H1 (cell line): ENCODE measurements at regions not wholly inside any gene's neighbourhood (a gene's known extent, or its start where the extent isn't known, plus 50 kb on each side); places are given as distances from the start of the nearest gene placed in this dataset.

Source experiments
- CTCF ChIA-PET: fragments of 300-600 bp; sonication (Branson Sonifier 250); formaldehyde crosslinking; loops from one replicate; lab custom pipeline; 2021; ENCODE audit not compliant: partially characterized antibody; lab: Charles Lee
- POLR2A ChIA-PET: fragments of 300-600 bp; sonication (Branson Sonifier 250); formaldehyde crosslinking; loops from one replicate; lab custom pipeline; 2021; ENCODE audit warnings: inconsistent platforms; ENCODE audit not compliant: partially characterized antibody; lab: Charles Lee
- DNase-seq, 2 experiments: peaks; one replicate each; pipeline versions ENCODE4 v3.0.0 to v3.0.0-alpha.2; 2010 to 2022; ENCODE audit warnings: low spot score in 2 of 2, low read depth in 1 of 2, mixed read lengths in 1 of 2
- FAIRE-seq: peaks from 2 replicates; lab custom pipeline; 2011; peaks lifted over from hg19 to GRCh38; lab: Jason Lieb, UNC
- H2AFZ ChIP-seq: 2 replicates; pipeline ENCODE4 v1.8.1; 2012; ENCODE audit warnings: low read length, inconsistent platforms
- H2AK5ac ChIP-seq: 2 replicates; pipeline ENCODE4 v1.6.1; 2013; ENCODE audit warnings: low read depth, low read length
- H2BK120ac ChIP-seq: replicated peaks from 2 replicates; pipeline ENCODE3; 2013; ENCODE audit warnings: low read depth, low read length, inconsistent platforms
- H2BK12ac ChIP-seq: 2 replicates; pipeline ENCODE4 v1.6.1; 2013; ENCODE audit warnings: low read depth, low read length
- H2BK15ac ChIP-seq: 2 replicates; pipeline ENCODE4 v1.6.1; 2013; ENCODE audit warnings: low read length
- H2BK20ac ChIP-seq: 2 replicates; pipeline ENCODE4 v1.6.1; 2013; ENCODE audit warnings: low read length
- H2BK5ac ChIP-seq: 2 replicates; pipeline ENCODE4 v1.6.1; 2013; ENCODE audit warnings: low read depth, low read length
- H3K14ac ChIP-seq: 2 replicates; pipeline ENCODE4 v1.6.1; 2013; ENCODE audit warnings: inconsistent platforms; ENCODE audit not compliant: insufficient read length
- H3K18ac ChIP-seq: 2 replicates; pipeline ENCODE4 v1.6.1; 2013; ENCODE audit warnings: low read length; ENCODE audit errors: extremely low read depth
- H3K23ac ChIP-seq: 2 replicates; pipeline ENCODE4 v1.6.1; 2013; ENCODE audit warnings: inconsistent platforms; ENCODE audit not compliant: insufficient read length
- H3K23me2 ChIP-seq: 2 replicates; pipeline ENCODE4 v1.6.1; 2013; ENCODE audit warnings: low read depth, low read length
- H3K27ac ChIP-seq: 2 replicates; pipeline ENCODE4 v1.6.1; 2011; ENCODE audit warnings: low read depth, low read length, inconsistent platforms
- H3K27me3 ChIP-seq, 4 experiments: replicated peaks in 1 of 4; 1 replicate in 1 of 4; 2 replicates in 3 of 4; pipeline versions ENCODE4 v1.6.1 to v1.8.1; 2011 to 2013; ENCODE audit warnings: low read length in 3 of 4, mild to moderate bottlenecking in 3 of 4, inconsistent platforms in 2 of 4, mixed read lengths in 2 of 4, moderate library complexity in 1 of 4; ENCODE audit not compliant: control insufficient read depth in 3 of 4, insufficient read depth in 3 of 4; ENCODE audit errors: extremely low read depth in 1 of 4
- H3K36me3 ChIP-seq, 4 experiments: 2 replicates each; pipeline versions ENCODE4 v1.6.1 to v1.8.1; 2011 to 2013; ENCODE audit warnings: mild to moderate bottlenecking in 4 of 4, low read length in 3 of 4, moderate library complexity in 2 of 4, control low read depth in 1 of 4, inconsistent platforms in 1 of 4; ENCODE audit not compliant: insufficient read depth in 4 of 4, control insufficient read depth in 2 of 4
- H3K4ac ChIP-seq: replicated peaks from 2 replicates; pipeline ENCODE3; 2013; ENCODE audit warnings: low read length, low read depth, mixed read lengths, inconsistent platforms; ENCODE audit not compliant: insufficient read length
- H3K4me1 ChIP-seq, 4 experiments: replicated peaks in 1 of 4; 1 replicate in 1 of 4; 2 replicates in 3 of 4; pipeline versions ENCODE4 v1.6.1 to v1.8.1; 2011 to 2013; ENCODE audit warnings: low read length in 3 of 4, inconsistent platforms in 2 of 4, mixed read lengths in 1 of 4; ENCODE audit not compliant: insufficient read depth in 4 of 4, control insufficient read depth in 3 of 4
- H3K4me2 ChIP-seq, 2 experiments: 2 replicates each; pipeline versions ENCODE4 v1.6.1 to v1.8.1; 2011 to 2013; ENCODE audit warnings: low read depth in 2 of 2, low read length in 2 of 2, control low read depth in 1 of 2, inconsistent platforms in 1 of 2, mild to moderate bottlenecking in 1 of 2; ENCODE audit not compliant: insufficient read depth in 1 of 2
- H3K4me3 ChIP-seq, 4 experiments: fragments of 200-600, 300-600 bp in 1 of 4; sonication (generic), shearing (Covaris generic), sonication (Bioruptor Twin) in 1 of 4; 2 replicates each; pipeline versions ENCODE4 v1.5.1 to v1.8.1; 2011 to 2016; ENCODE audit warnings: low read length in 4 of 4, low read depth in 3 of 4, control low read depth in 2 of 4, inconsistent platforms in 2 of 4, mild to moderate bottlenecking in 2 of 4, mixed read lengths in 1 of 4, moderate library complexity in 1 of 4; ENCODE audit not compliant: insufficient read depth in 2 of 4; ENCODE audit errors: extremely low read depth in 1 of 4
- H3K56ac ChIP-seq: replicated peaks from 2 replicates; pipeline ENCODE3; 2013; ENCODE audit warnings: low read depth, mild to moderate bottlenecking, mixed read lengths, low read length, inconsistent platforms; ENCODE audit not compliant: insufficient read length
- H3K79me1 ChIP-seq: 2 replicates; pipeline ENCODE4 v1.6.1; 2013; ENCODE audit warnings: low read depth, low read length, control low read depth
- H3K79me2 ChIP-seq, 2 experiments: 2 replicates each; pipeline versions ENCODE4 v1.6.1 to v1.8.1; 2012 to 2013; ENCODE audit warnings: low read length in 2 of 2, mild to moderate bottlenecking in 2 of 2, inconsistent platforms in 1 of 2; ENCODE audit not compliant: insufficient read depth in 2 of 2, control insufficient read depth in 1 of 2
- H3K9ac ChIP-seq, 4 experiments: replicated peaks in 1 of 4; 1 replicate in 1 of 4; 2 replicates in 3 of 4; pipeline versions ENCODE4 v1.6.1 to v1.8.1; 2011 to 2013; ENCODE audit warnings: low read depth in 3 of 4, low read length in 3 of 4, control low read depth in 2 of 4, mild to moderate bottlenecking in 2 of 4, moderate library complexity in 2 of 4, inconsistent platforms in 1 of 4; ENCODE audit errors: extremely low read depth in 1 of 4
- H3K9me3 ChIP-seq, 2 experiments: 2 replicates each; pipeline versions ENCODE4 v1.6.1 to v1.8.1; 2012 to 2013; ENCODE audit warnings: mild to moderate bottlenecking in 2 of 2, moderate library complexity in 2 of 2, control low read depth in 1 of 2, inconsistent platforms in 1 of 2, low read depth in 1 of 2, low read length in 1 of 2, mixed read lengths in 1 of 2; ENCODE audit not compliant: insufficient read depth in 2 of 2
- H4K20me1 ChIP-seq, 2 experiments: replicated peaks in 1 of 2; 2 replicates each; pipeline versions ENCODE3 to v1.8.1; 2011 to 2013; ENCODE audit warnings: inconsistent platforms in 2 of 2, low read length in 2 of 2, mild to moderate bottlenecking in 1 of 2; ENCODE audit not compliant: insufficient read depth in 2 of 2, control insufficient read depth in 1 of 2
- H4K5ac ChIP-seq: 2 replicates; pipeline ENCODE4 v1.6.1; 2013; ENCODE audit warnings: low read length, low read depth, mixed read lengths, inconsistent platforms; ENCODE audit not compliant: insufficient read length
- H4K8ac ChIP-seq: 2 replicates; pipeline ENCODE4 v1.8.0; 2013; ENCODE audit warnings: mild to moderate bottlenecking, moderate library complexity, low read length, inconsistent platforms; ENCODE audit not compliant: insufficient read depth; ENCODE audit errors: extremely low read depth
- H4K91ac ChIP-seq: replicated peaks from 2 replicates; pipeline ENCODE3; 2013; ENCODE audit warnings: low read length, mixed read lengths, inconsistent platforms; ENCODE audit not compliant: insufficient read length
- BRCA1 ChIP-seq: IDR thresholded peaks from 2 replicates; pipeline ENCODE4 v1.6.1; 2012; ENCODE audit warnings: low read depth, low read length, improper control_type of control experiment
- EP300 ChIP-seq, 2 experiments: IDR thresholded peaks; 1 replicate in 1 of 2; 2 replicates in 1 of 2; pipeline ENCODE4 v1.6.1; 2011 to 2012; ENCODE audit warnings: low read depth in 2 of 2, low read length in 2 of 2, mild to moderate bottlenecking in 2 of 2, borderline replicate concordance in 1 of 2, inconsistent platforms in 1 of 2, moderate library complexity in 1 of 2
- FOSL1 ChIP-seq: IDR thresholded peaks from 2 replicates; pipeline ENCODE4 v1.6.1; 2011; ENCODE audit warnings: mild to moderate bottlenecking, low read depth, low read length, moderate library complexity; ENCODE audit not compliant: insufficient read depth
- GTF2F1 ChIP-seq: IDR thresholded peaks from 2 replicates; pipeline ENCODE4 v1.6.1; 2012; ENCODE audit warnings: low read depth, low read length, improper control_type of control experiment, borderline replicate concordance
- KDM4A ChIP-seq: IDR thresholded peaks from one replicate; pipeline ENCODE4 v1.7.1; 2012; ENCODE audit warnings: low read depth, mild to moderate bottlenecking, moderate library complexity, low read length, inconsistent platforms; ENCODE audit not compliant: severe bottlenecking
- NRF1 ChIP-seq: IDR thresholded peaks from 2 replicates; pipeline ENCODE4 v1.6.1; 2011; ENCODE audit warnings: mild to moderate bottlenecking, low read depth, low read length, improper control_type of control experiment
- POLR2A ChIP-seq, 2 experiments: IDR thresholded peaks; 1 replicate in 1 of 2; 2 replicates in 1 of 2; pipeline ENCODE4 v1.6.1; 2011; ENCODE audit warnings: low read depth in 2 of 2, low read length in 2 of 2, mild to moderate bottlenecking in 2 of 2; ENCODE audit errors: control extremely low read depth in 1 of 2
- SIN3A ChIP-seq, 2 experiments: IDR thresholded peaks in 1 of 2; conservative IDR thresholded peaks in 1 of 2; 2 replicates each; pipeline ENCODE4 v1.6.1; 2011 to 2012; ENCODE audit warnings: low read length in 2 of 2, improper control_type of control experiment in 1 of 2, low read depth in 1 of 2, mild to moderate bottlenecking in 1 of 2
- SIRT6 ChIP-seq: IDR thresholded peaks from one replicate; pipeline ENCODE4 v1.7.1; 2012; ENCODE audit warnings: low read length, inconsistent platforms
- SIX5 ChIP-seq: IDR thresholded peaks from 2 replicates; pipeline ENCODE4 v1.6.1; 2011; ENCODE audit warnings: mild to moderate bottlenecking, low read depth, low read length
- SP4 ChIP-seq: IDR thresholded peaks from 2 replicates; pipeline ENCODE4 v1.6.1; 2012; ENCODE audit warnings: low read length, inconsistent platforms
- SRF ChIP-seq: IDR thresholded peaks from 2 replicates; pipeline ENCODE4 v1.6.1; 2011; ENCODE audit warnings: mild to moderate bottlenecking, low read depth, low read length, moderate library complexity
- TAF1 ChIP-seq: IDR thresholded peaks from 2 replicates; pipeline ENCODE4 v1.6.1; 2011; ENCODE audit warnings: mild to moderate bottlenecking, low read depth, low read length
- WGBS, 2 experiments: shearing (Covaris generic) in 1 of 2; methylation state at CpG; one replicate each; pipeline versions ENCODE4 v1.1.6 to v1.1.7; 2013 to 2015; ENCODE audit warnings: low lambda C conversion rate in 2 of 2, mixed read lengths in 2 of 2, inconsistent platforms in 1 of 2, low coverage in 1 of 2, missing lambda C conversion rate in 1 of 2; ENCODE audit not compliant: insufficient replicate concordance in 2 of 2, insufficient coverage in 1 of 2, insufficient read length in 1 of 2; ENCODE audit errors: extremely low coverage in 1 of 2, missing lambda C conversion rate in 1 of 2; 5-methylcytosine and 5-hydroxymethylcytosine counted together

DNA sequence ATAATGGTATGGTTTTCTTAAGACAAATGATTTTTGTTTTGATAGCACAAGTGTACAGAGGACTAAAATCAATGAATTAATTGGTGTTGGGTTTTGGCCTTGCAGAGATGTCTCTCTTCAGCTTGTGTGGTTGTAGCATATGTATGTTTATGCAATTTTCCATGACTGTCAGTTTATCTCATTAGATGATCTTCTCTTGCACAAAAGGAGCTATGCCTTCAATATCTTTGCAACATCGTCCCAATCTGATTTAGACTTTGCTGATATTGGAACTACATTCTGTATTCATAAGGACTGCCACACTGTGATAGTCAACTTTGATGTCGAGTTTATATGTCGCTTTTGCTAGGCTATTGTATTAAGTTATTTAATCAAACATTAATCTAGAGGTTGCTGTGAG, 140.0 kb upstream of the TAF11L2 start:
- H4K8ac ChIP-seq: no peak overlapping the region
- no peak overlapping the region for H3K56ac ChIP-seq
- no peak overlapping the region for H2BK15ac ChIP-seq
- H2BK20ac ChIP-seq: no peak overlapping the region
- H3K36me3 ChIP-seq: no peaks in the 10 kb centered on the region
- H2BK12ac ChIP-seq: no peak overlapping the region
- no peak overlapping the region for H3K4ac ChIP-seq
- H3K27ac ChIP-seq: no peak overlapping the region
- no peak overlapping the region for H3K4me2 ChIP-seq
- no peak overlapping the region for H3K23ac ChIP-seq
- no peak overlapping the region for H2AK5ac ChIP-seq
- CTCF ChIA-PET: interaction anchor here (1.3 kb wide), 1 partner anchor 12 kb away, joined by 3 read pairs; no protein-coding TSS in a partner anchor
- no peaks in the 10 kb centered on the region for H3K4me1 ChIP-seq
- TF ChIP-seq SIX5 (no peak), TAF1 (no peak), KDM4A (no peak), FOSL1 (no peak), BRCA1 (no peak), SRF (no peak), NRF1 (no peak), POLR2A (IDR thresholded peaks at IDR 0.05; ENCODE audit: control extremely low read depth in 1 of 2, low read depth in 2 of 2, low read length in 2 of 2) (no peak), SP4 (no peak), GTF2F1 (no peak), SIN3A (conservative IDR thresholded peaks at IDR 0.05 in 1 of 2, IDR thresholded peaks at IDR 0.05 in 1 of 2; ENCODE audit: low read depth in 1 of 2, low read length in 2 of 2) (no peak), EP300 (IDR thresholded peaks at IDR 0.05; ENCODE audit: borderline replicate concordance in 1 of 2, low read depth in 2 of 2, low read length in 2 of 2) (no peak), SIRT6 (no peak)
- TF ChIP-seq, all 59 proteins: peak for 0
- Histone ChIP-seq H3K79me2 (no peaks in the 10 kb centered on the region), H3K18ac (no peak overlapping the region), H2AFZ (no peak overlapping the region), H3K9ac (no peak overlapping the region), H3K27me3 (no peaks in the 10 kb centered on the region), H4K91ac (no peak overlapping the region), H3K4me3 (no peak overlapping the region), H2BK120ac (no peak overlapping the region), H3K9me3 (0 out of 4 replicates have a peak, but pooled peaks cover 0 to 5% of the 10 kb centered on the region in 2 experiments), H3K79me1 (no peaks in the 10 kb centered on the region), H3K14ac (no peak overlapping the region), H2BK5ac (no peak overlapping the region), H4K20me1 (no peaks in the 10 kb centered on the region), H3K23me2 (no peaks in the 10 kb centered on the region), H4K5ac (no peak overlapping the region)
- WGBS, 2 experiments: 92% methylated on average over 3 of the region's 3 CpGs; no CpG with 5 or more reads in 1 of the 2 experiments
- POLR2A ChIA-PET: no interaction called here
- FAIRE-seq (no peak), DNase-seq (no peak)
